HEK293 (cell line): ENCODE measurements at regions not wholly inside any gene's neighbourhood (a gene's known extent, or its start where the extent isn't known, plus 50 kb on each side); places are given as distances from the start of the nearest gene placed in this dataset.

Experiments
- CTCF ChIA-PET: fragments of 350-600 bp; formaldehyde crosslinking; extraction: SDS; loops from one replicate; lab custom pipeline; 2021; ENCODE audit warnings: antibody characterized with exemption; lab: Yijun Ruan, JAX
- POLR2A ChIA-PET: fragments of 300-600 bp; formaldehyde crosslinking; extraction: SDS; loops from one replicate; lab custom pipeline; 2020; ENCODE audit warnings: antibody characterized with exemption, inconsistent platforms; lab: Yijun Ruan, JAX
- H3K27ac ChIP-seq: fragments of 200-500 bp; sonication (Bioruptor generic); 2 replicates; pipeline ENCODE4 v1.5.1; 2014; ENCODE audit warnings: low read depth, low read length, control low read depth, inconsistent platforms; ENCODE audit errors: extremely low read depth
- H3K36me3 ChIP-seq, 2 experiments: fragments of 200-500 bp in 1 of 2; sonication (Bioruptor generic) in 1 of 2; 1 replicate in 1 of 2; 2 replicates in 1 of 2; pipeline ENCODE4 v1.5.1; 2014 to 2017; ENCODE audit warnings: inconsistent platforms in 2 of 2, low read length in 2 of 2; ENCODE audit not compliant: control insufficient read depth in 2 of 2, insufficient read depth in 1 of 2
- H3K4me1 ChIP-seq: fragments of 200-500 bp; sonication (Bioruptor generic); 2 replicates; pipeline ENCODE4 v1.5.1; 2014; ENCODE audit warnings: mild to moderate bottlenecking, low read length, inconsistent platforms; ENCODE audit not compliant: control insufficient read depth, insufficient read depth
- H3K4me3 ChIP-seq: 2 replicates; pipeline ENCODE4 v1.5.1; 2011; ENCODE audit warnings: low read depth, mild to moderate bottlenecking, control low read depth, low read length, moderate library complexity
- H3K9me3 ChIP-seq: fragments of 200-500 bp; sonication (Bioruptor generic); 2 replicates; pipeline ENCODE4 v1.5.1; 2014; ENCODE audit warnings: low read depth, low read length, inconsistent platforms; ENCODE audit not compliant: control insufficient read depth, insufficient read depth
- BCL11A ChIP-seq: fragments of 450-650 bp; formaldehyde crosslinking; IDR thresholded peaks from 2 replicates; pipeline ENCODE4 v1.5.1; 2016; ENCODE audit warnings: low read depth, missing biosample characterization, missing genetic modification characterization
- EGR2 ChIP-seq: fragments of 450-650 bp; formaldehyde crosslinking; IDR thresholded peaks from 2 replicates; pipeline ENCODE4 v1.5.1; 2016; ENCODE audit warnings: low read depth, missing biosample characterization, missing genetic modification characterization
- GLI4 ChIP-seq: fragments of 450-650 bp; formaldehyde crosslinking; IDR thresholded peaks from 2 replicates; pipeline ENCODE4 v1.5.1; 2016; ENCODE audit warnings: missing biosample characterization, missing genetic modification characterization
- GLIS1 ChIP-seq: fragments of 450-650 bp; formaldehyde crosslinking; IDR thresholded peaks from 2 replicates; pipeline ENCODE4 v1.5.1; 2016; ENCODE audit warnings: missing biosample characterization, missing genetic modification characterization
- IKZF3 ChIP-seq: fragments of 450-650 bp; IDR thresholded peaks from 2 replicates; pipeline ENCODE4 v1.5.0; 2018; ENCODE audit warnings: missing biosample characterization, mild to moderate bottlenecking, missing genetic modification characterization, moderate library complexity
- KLF9 ChIP-seq: fragments of 450-650 bp; formaldehyde crosslinking; IDR thresholded peaks from 2 replicates; pipeline ENCODE4 v1.5.1; 2016; ENCODE audit warnings: missing biosample characterization, missing genetic modification characterization, low read depth
- SETDB1 ChIP-seq: IDR thresholded peaks from one replicate; pipeline ENCODE4 v1.6.1; 2017; ENCODE audit warnings: mild to moderate bottlenecking, low read length, moderate library complexity, mixed read lengths; ENCODE audit not compliant: insufficient read length
- SP2 ChIP-seq: fragments of 450-650 bp; formaldehyde crosslinking; IDR thresholded peaks from 2 replicates; pipeline ENCODE4 v1.5.1; 2016; ENCODE audit warnings: missing biosample characterization, missing genetic modification characterization
- ZBTB21 ChIP-seq: fragments of 450-650 bp; formaldehyde crosslinking; IDR thresholded peaks from 2 replicates; pipeline ENCODE4 v1.5.1; 2017; ENCODE audit warnings: missing biosample characterization, missing genetic modification characterization
- ZFHX2 ChIP-seq: fragments of 450-650 bp; formaldehyde crosslinking; conservative IDR thresholded peaks from 2 replicates; pipeline ENCODE4 v1.5.1; 2016; ENCODE audit warnings: missing biosample characterization, missing genetic modification characterization
- ZFP3 ChIP-seq: fragments of 450-650 bp; formaldehyde crosslinking; IDR thresholded peaks from 2 replicates; pipeline ENCODE4 v1.5.1; 2016; ENCODE audit warnings: low read depth, missing biosample characterization, missing genetic modification characterization
- ZFP69B ChIP-seq: fragments of 450-650 bp; formaldehyde crosslinking; IDR thresholded peaks from 2 replicates; pipeline ENCODE4 v1.5.1; 2016; ENCODE audit warnings: missing biosample characterization, missing genetic modification characterization
- ZNF112 ChIP-seq: fragments of 450-650 bp; formaldehyde crosslinking; IDR thresholded peaks from 2 replicates; pipeline ENCODE4 v1.5.0; 2017; ENCODE audit warnings: missing biosample characterization, missing genetic modification characterization
- ZNF174 ChIP-seq: fragments of 450-650 bp; formaldehyde crosslinking; IDR thresholded peaks from 2 replicates; pipeline ENCODE4 v1.5.0; 2017; ENCODE audit warnings: missing biosample characterization, mild to moderate bottlenecking, missing genetic modification characterization
- ZNF211 ChIP-seq: fragments of 450-650 bp; formaldehyde crosslinking; IDR thresholded peaks from 2 replicates; pipeline ENCODE4 v1.5.1; 2016; ENCODE audit warnings: low read depth, missing biosample characterization, missing genetic modification characterization
- ZNF302 ChIP-seq: fragments of 450-650 bp; formaldehyde crosslinking; IDR thresholded peaks from 2 replicates; pipeline ENCODE4 v1.5.1; 2016; ENCODE audit warnings: missing biosample characterization, missing genetic modification characterization, low read depth
- ZNF394 ChIP-seq: fragments of 450-650 bp; formaldehyde crosslinking; IDR thresholded peaks from 2 replicates; pipeline ENCODE4 v1.5.1; 2016; ENCODE audit warnings: missing biosample characterization, missing genetic modification characterization, mild to moderate bottlenecking, moderate library complexity, borderline replicate concordance
- ZNF501 ChIP-seq: fragments of 450-650 bp; formaldehyde crosslinking; IDR thresholded peaks from 2 replicates; pipeline ENCODE4 v1.5.1; 2016; ENCODE audit warnings: missing biosample characterization, missing genetic modification characterization
- ZNF558 ChIP-seq: fragments of 450-650 bp; formaldehyde crosslinking; IDR thresholded peaks from 2 replicates; pipeline ENCODE4 v1.5.1; 2016; ENCODE audit warnings: missing biosample characterization, missing genetic modification characterization
- ZNF585B ChIP-seq: fragments of 450-650 bp; formaldehyde crosslinking; IDR thresholded peaks from 2 replicates; pipeline ENCODE4 v1.5.1; 2016; ENCODE audit warnings: missing biosample characterization, missing genetic modification characterization
- ZNF768 ChIP-seq: fragments of 450-650 bp; formaldehyde crosslinking; IDR thresholded peaks from 2 replicates; pipeline ENCODE4 v1.5.1; 2018; ENCODE audit warnings: missing biosample characterization, mild to moderate bottlenecking, missing genetic modification characterization
- ZXDB ChIP-seq: fragments of 450-650 bp; formaldehyde crosslinking; IDR thresholded peaks from 2 replicates; pipeline ENCODE4 v1.5.1; 2016; ENCODE audit warnings: missing biosample characterization, missing genetic modification characterization
- TF ChIP-seq, protein P1 (sequence below): fragments of 450-650 bp; IDR thresholded peaks from 2 replicates; pipeline ENCODE4 v1.5.1; 2018; ENCODE audit warnings: missing biosample characterization, mild to moderate bottlenecking, missing genetic modification characterization
- TF ChIP-seq, protein P2 (sequence below): fragments of 450-650 bp; formaldehyde crosslinking; IDR thresholded peaks from 2 replicates; pipeline ENCODE4 v1.5.1; 2016; ENCODE audit warnings: missing biosample characterization, missing genetic modification characterization
- TF ChIP-seq, protein P3 (sequence below): fragments of 450-650 bp; formaldehyde crosslinking; IDR thresholded peaks from 2 replicates; pipeline ENCODE4 v1.5.1; 2016; ENCODE audit warnings: missing biosample characterization, missing genetic modification characterization, low read depth
- TF ChIP-seq, protein P4 (sequence below): fragments of 450-650 bp; formaldehyde crosslinking; IDR thresholded peaks from 2 replicates; pipeline ENCODE4 v1.5.1; 2016; ENCODE audit warnings: missing biosample characterization, missing genetic modification characterization

DNA sequence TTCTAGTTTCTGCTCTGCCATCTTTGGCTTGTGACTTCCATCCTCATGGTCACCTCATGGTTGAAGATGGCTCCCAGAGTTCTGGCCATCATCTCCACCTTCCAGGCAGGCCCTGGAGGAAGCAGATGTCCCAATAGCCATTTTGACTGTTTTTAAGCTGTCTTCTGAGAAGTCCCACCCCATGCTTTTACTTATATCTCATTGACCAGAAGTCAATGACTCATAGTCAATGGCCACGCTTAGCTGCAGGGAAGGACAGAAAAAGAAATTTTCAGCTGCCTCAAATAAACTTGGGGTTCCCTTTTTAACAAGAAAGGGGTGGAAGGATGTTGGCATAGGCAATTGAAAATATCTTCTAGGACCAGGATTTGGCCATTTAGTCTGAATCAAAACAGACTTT, 168.1 kb downstream of the AACS start:
- TF ChIP-seq ZNF501 (tag by site-specific recombination), result no peak
- TF ChIP-seq, protein P1, sequence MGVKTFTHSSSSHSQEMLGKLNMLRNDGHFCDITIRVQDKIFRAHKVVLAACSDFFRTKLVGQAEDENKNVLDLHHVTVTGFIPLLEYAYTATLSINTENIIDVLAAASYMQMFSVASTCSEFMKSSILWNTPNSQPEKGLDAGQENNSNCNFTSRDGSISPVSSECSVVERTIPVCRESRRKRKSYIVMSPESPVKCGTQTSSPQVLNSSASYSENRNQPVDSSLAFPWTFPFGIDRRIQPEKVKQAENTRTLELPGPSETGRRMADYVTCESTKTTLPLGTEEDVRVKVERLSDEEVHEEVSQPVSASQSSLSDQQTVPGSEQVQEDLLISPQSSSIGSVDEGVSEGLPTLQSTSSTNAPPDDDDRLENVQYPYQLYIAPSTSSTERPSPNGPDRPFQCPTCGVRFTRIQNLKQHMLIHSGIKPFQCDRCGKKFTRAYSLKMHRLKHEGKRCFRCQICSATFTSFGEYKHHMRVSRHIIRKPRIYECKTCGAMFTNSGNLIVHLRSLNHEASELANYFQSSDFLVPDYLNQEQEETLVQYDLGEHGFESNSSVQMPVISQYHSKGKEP, result no peak
- no peak for TF ChIP-seq KLF9
- no peak for TF ChIP-seq ZFP3 (tag by site-specific recombination)
- TF ChIP-seq GLI4 (tag by site-specific recombination), result no peak
- TF ChIP-seq ZNF768, result no peak
- TF ChIP-seq EGR2 (tag by site-specific recombination), result no peak
- TF ChIP-seq, protein P2, sequence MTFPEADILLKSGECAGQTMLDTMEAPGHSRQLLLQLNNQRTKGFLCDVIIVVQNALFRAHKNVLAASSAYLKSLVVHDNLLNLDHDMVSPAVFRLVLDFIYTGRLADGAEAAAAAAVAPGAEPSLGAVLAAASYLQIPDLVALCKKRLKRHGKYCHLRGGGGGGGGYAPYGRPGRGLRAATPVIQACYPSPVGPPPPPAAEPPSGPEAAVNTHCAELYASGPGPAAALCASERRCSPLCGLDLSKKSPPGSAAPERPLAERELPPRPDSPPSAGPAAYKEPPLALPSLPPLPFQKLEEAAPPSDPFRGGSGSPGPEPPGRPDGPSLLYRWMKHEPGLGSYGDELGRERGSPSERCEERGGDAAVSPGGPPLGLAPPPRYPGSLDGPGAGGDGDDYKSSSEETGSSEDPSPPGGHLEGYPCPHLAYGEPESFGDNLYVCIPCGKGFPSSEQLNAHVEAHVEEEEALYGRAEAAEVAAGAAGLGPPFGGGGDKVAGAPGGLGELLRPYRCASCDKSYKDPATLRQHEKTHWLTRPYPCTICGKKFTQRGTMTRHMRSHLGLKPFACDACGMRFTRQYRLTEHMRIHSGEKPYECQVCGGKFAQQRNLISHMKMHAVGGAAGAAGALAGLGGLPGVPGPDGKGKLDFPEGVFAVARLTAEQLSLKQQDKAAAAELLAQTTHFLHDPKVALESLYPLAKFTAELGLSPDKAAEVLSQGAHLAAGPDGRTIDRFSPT (tag by site-specific recombination), result no peak
- no peak for TF ChIP-seq BCL11A (tag by site-specific recombination)
- no peak for TF ChIP-seq ZNF302 (tag by site-specific recombination)
- no peak for TF ChIP-seq ZBTB21 (tag by site-specific recombination)
- no peak for TF ChIP-seq ZNF174 (tag by site-specific recombination)
- no peak for TF ChIP-seq GLIS1 (tag by site-specific recombination)
- TF ChIP-seq, protein P3, sequence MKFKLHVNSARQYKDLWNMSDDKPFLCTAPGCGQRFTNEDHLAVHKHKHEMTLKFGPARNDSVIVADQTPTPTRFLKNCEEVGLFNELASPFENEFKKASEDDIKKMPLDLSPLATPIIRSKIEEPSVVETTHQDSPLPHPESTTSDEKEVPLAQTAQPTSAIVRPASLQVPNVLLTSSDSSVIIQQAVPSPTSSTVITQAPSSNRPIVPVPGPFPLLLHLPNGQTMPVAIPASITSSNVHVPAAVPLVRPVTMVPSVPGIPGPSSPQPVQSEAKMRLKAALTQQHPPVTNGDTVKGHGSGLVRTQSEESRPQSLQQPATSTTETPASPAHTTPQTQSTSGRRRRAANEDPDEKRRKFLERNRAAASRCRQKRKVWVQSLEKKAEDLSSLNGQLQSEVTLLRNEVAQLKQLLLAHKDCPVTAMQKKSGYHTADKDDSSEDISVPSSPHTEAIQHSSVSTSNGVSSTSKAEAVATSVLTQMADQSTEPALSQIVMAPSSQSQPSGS, result no peak
- no peak for TF ChIP-seq ZNF558 (tag by site-specific recombination)
- TF ChIP-seq ZFHX2 (tag by site-specific recombination), result no peak
- TF ChIP-seq SP2 (tag by site-specific recombination), result no peak
- TF ChIP-seq ZFP69B (tag by site-specific recombination), result no peak
- no peak for TF ChIP-seq ZNF211
- POLR2A ChIA-PET, result no interaction called here

DNA sequence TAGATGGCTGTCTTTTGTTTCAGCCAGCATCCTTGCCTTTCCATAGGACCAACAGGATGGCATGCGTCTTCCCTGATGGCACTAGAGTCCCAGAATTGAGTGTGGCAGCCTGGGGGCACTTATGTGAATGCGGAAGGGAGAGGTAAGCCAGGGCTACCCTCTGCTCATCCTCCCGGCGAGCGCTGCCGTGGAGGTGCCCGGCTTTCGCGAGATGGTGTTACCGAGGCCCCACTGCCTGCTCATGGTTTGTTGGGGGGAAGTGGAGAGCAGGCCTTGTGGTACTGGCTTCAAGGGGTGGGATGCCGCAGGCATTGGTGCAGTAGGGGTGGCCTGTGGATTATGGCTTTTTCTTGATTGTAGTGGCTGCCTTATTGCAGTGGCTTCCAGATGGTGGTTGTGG, 174.3 kb downstream of the AACS start:
- Histone ChIP-seq H3K4me3 (no peak overlapping the region), H3K36me3 (no peaks in the 10 kb centered on the region), H3K4me1 (no peaks in the 10 kb centered on the region), H3K9me3 (no peaks in the 10 kb centered on the region), H3K27ac (no peak overlapping the region)
- ChIA-PET CTCF (interaction anchor here (0.5 to 1.3 kb wide), 4 partner anchors 8 to 426 kb away, joined by 3 read pairs; no protein-coding TSS in a partner anchor), POLR2A (no interaction called here)
- TF ChIP-seq ZNF112 (tag by site-specific recombination), result no peak
- TF ChIP-seq ZNF585B (tag by site-specific recombination), result no peak
- TF ChIP-seq, protein P4, sequence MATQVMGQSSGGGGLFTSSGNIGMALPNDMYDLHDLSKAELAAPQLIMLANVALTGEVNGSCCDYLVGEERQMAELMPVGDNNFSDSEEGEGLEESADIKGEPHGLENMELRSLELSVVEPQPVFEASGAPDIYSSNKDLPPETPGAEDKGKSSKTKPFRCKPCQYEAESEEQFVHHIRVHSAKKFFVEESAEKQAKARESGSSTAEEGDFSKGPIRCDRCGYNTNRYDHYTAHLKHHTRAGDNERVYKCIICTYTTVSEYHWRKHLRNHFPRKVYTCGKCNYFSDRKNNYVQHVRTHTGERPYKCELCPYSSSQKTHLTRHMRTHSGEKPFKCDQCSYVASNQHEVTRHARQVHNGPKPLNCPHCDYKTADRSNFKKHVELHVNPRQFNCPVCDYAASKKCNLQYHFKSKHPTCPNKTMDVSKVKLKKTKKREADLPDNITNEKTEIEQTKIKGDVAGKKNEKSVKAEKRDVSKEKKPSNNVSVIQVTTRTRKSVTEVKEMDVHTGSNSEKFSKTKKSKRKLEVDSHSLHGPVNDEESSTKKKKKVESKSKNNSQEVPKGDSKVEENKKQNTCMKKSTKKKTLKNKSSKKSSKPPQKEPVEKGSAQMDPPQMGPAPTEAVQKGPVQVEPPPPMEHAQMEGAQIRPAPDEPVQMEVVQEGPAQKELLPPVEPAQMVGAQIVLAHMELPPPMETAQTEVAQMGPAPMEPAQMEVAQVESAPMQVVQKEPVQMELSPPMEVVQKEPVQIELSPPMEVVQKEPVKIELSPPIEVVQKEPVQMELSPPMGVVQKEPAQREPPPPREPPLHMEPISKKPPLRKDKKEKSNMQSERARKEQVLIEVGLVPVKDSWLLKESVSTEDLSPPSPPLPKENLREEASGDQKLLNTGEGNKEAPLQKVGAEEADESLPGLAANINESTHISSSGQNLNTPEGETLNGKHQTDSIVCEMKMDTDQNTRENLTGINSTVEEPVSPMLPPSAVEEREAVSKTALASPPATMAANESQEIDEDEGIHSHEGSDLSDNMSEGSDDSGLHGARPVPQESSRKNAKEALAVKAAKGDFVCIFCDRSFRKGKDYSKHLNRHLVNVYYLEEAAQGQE (tag by site-specific recombination), result no peak
- TF ChIP-seq IKZF3, result no peak
- no peak for TF ChIP-seq ZXDB (tag by site-specific recombination)
- no peak for TF ChIP-seq SETDB1
- no peak for TF ChIP-seq ZNF394 (tag by site-specific recombination)

More for the DNA sequence above, 168.1 kb downstream of the AACS start:
- no peak overlapping the region for H3K27ac ChIP-seq
- no peaks in the 10 kb centered on the region; the same call in 1 of the 2 replicates for H3K4me1 ChIP-seq
- H3K4me3 ChIP-seq, result no peak overlapping the region
- no peaks in the 10 kb centered on the region for H3K36me3 ChIP-seq
- no peaks in the 10 kb centered on the region for H3K9me3 ChIP-seq
- CTCF ChIA-PET, result no interaction called here
